ENCODE measurements at regions not wholly inside any gene's neighbourhood (a gene's known extent, or its start where the extent isn't known, plus 50 kb on each side); places are given as distances from the start of the nearest gene placed in this dataset.
A peak's percentile ranks its signal among the peaks of the same experiment; 100 is the strongest.

DNA sequence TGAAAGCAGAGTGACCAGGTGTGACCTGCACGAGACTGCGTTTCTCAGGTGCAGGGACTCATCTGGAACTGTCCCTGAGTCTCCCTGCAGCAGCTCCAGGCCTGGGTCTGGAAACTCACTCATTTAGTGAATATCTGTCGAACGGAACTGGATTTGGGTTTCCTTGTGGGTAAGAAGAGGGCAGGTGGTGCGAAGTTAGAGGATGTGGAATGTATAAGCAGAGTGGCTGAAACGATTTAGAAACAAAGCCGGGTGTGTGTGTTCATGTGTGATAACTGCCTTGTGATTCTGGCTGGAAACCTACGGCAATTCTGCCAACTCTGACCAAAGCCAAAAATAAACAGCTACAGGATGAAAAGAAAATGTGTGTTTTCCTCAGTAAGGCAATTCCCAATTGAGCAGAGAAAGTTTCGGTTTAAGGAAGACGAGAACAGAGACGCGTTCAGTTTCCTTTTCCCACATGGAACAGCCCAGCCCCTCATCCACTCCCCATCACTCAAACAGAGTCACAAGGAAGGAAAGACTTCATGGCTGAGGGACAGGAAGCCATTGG lies 130.3 kb downstream of the NSG2 start:
- no peaks in the 10 kb centered on the region for H3K9me3 ChIP-seq (ENCODE audit: low read length)
- no peak for DNase-seq
- no peak overlapping the region for H3K4me3 ChIP-seq (ENCODE audit: low read length)
- ChIA-PET POLR2A (no interaction called here), CTCF (no interaction called here)
- no peak overlapping the region for H3K27ac ChIP-seq (ENCODE audit: low read depth, low read length)
- peaks cover 1 to 7% (median 4%) of the 10 kb centered on the region in 5 donors for H3K9me3 Mint-ChIP-seq
- no peaks in the 10 kb centered on the region for H3K36me3 ChIP-seq (ENCODE audit: insufficient read depth, low read length)
- no peaks in the 10 kb centered on the region for H3K4me1 ChIP-seq (ENCODE audit: insufficient read depth, low read length)
- H3K27ac Mint-ChIP-seq: no peak overlapping the region
- H3K4me1 Mint-ChIP-seq: peaks cover 0 to 4% (median 0%) of the 10 kb centered on the region in 3 donors
- no peaks in the 10 kb centered on the region for H3K27me3 ChIP-seq (ENCODE audit: insufficient read depth, low read length, poor library complexity, severe bottlenecking)
- H3K27me3 Mint-ChIP-seq: peaks cover 11 to 15% of the 10 kb centered on the region in 2 donors
- no peak overlapping the region for H3K4me3 Mint-ChIP-seq
- H3K36me3 Mint-ChIP-seq: no peaks in the 10 kb centered on the region

DNA sequence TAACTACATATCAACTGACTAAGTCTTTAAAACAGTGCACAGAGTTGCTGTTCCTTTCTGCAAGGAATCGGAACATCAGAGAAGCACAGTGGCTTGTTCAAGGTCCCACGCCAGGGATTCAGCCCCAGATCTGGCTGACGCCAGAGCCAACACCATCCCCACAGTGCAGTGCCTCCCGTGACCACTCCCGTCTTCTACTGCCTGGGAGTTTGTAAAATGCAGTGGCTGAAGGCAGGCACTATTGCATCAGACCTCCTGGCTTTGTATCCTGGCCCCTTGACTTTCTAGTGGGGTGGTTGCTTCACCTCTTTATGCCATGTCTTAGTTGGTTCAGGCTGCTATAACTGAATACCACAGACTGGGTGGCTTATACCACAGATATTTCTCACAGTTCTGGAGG lies 131.0 kb downstream of the NSG2 start:
- no peak overlapping the region for H3K4me3 Mint-ChIP-seq
- H3K4me1 ChIP-seq (ENCODE audit: insufficient read depth, low read length): no peaks in the 10 kb centered on the region
- no peaks in the 10 kb centered on the region for H3K36me3 ChIP-seq (ENCODE audit: insufficient read depth, low read length)
- peaks cover 0 to 4% (median 0%) of the 10 kb centered on the region in 3 donors for H3K4me1 Mint-ChIP-seq
- H3K9me3 ChIP-seq (ENCODE audit: low read length): no peaks in the 10 kb centered on the region
- no peak overlapping the region for H3K27ac Mint-ChIP-seq
- CTCF ChIA-PET: no interaction called here
- H3K4me3 ChIP-seq (ENCODE audit: low read length): no peak overlapping the region
- peaks cover 0 to 7% (median 2%) of the 10 kb centered on the region in 5 donors for H3K9me3 Mint-ChIP-seq
- POLR2A ChIA-PET: no interaction called here
- no peaks in the 10 kb centered on the region for H3K27me3 ChIP-seq (ENCODE audit: insufficient read depth, low read length, poor library complexity, severe bottlenecking)
- peaks cover 14 to 21% of the 10 kb centered on the region in 2 donors for H3K27me3 Mint-ChIP-seq
- no peak for DNase-seq
- H3K36me3 Mint-ChIP-seq: no peaks in the 10 kb centered on the region
- H3K27ac ChIP-seq (ENCODE audit: low read depth, low read length): no peak overlapping the region

DNA sequence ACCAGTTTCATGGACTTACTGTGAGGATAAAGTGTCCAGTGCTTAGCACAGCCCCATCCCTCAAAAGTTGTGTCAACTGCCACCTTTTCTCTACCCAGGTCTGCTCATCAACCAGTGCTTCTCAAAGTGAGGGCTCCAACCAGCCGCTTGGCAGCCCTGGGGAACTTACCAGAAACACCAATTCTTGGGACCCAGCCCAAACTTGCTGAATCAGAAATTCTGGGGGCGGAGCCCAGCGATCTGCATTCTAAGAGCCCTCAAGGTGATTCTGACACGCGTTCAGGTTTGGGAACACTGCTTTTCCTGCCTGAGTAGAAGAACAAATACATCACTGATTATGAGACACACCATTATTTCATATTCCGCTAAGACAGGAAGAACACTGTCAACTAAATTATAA lies 132.0 kb downstream of the NSG2 start:
- H3K27ac Mint-ChIP-seq: no peak overlapping the region
- Histone ChIP-seq H3K9me3 (ENCODE audit: low read length) (no peaks in the 10 kb centered on the region), H3K4me3 (ENCODE audit: low read length) (no peak overlapping the region), H3K27me3 (ENCODE audit: insufficient read depth, low read length, poor library complexity, severe bottlenecking) (no peaks in the 10 kb centered on the region), H3K27ac (ENCODE audit: low read depth, low read length) (no peak overlapping the region), H3K4me1 (ENCODE audit: insufficient read depth, low read length) (no peaks in the 10 kb centered on the region), H3K36me3 (ENCODE audit: insufficient read depth, low read length) (no peaks in the 10 kb centered on the region)
- peaks cover 0 to 7% (median 2%) of the 10 kb centered on the region in 5 donors for H3K9me3 Mint-ChIP-seq
- H3K4me3 Mint-ChIP-seq: no peak overlapping the region
- H3K27me3 Mint-ChIP-seq: peaks cover 14 to 21% of the 10 kb centered on the region in 2 donors
- no peak for DNase-seq
- H3K36me3 Mint-ChIP-seq: no peaks in the 10 kb centered on the region
- H3K4me1 Mint-ChIP-seq: peaks cover 0 to 4% (median 0%) of the 10 kb centered on the region in 3 donors
- CTCF ChIA-PET: no interaction called here
- POLR2A ChIA-PET: no interaction called here

DNA sequence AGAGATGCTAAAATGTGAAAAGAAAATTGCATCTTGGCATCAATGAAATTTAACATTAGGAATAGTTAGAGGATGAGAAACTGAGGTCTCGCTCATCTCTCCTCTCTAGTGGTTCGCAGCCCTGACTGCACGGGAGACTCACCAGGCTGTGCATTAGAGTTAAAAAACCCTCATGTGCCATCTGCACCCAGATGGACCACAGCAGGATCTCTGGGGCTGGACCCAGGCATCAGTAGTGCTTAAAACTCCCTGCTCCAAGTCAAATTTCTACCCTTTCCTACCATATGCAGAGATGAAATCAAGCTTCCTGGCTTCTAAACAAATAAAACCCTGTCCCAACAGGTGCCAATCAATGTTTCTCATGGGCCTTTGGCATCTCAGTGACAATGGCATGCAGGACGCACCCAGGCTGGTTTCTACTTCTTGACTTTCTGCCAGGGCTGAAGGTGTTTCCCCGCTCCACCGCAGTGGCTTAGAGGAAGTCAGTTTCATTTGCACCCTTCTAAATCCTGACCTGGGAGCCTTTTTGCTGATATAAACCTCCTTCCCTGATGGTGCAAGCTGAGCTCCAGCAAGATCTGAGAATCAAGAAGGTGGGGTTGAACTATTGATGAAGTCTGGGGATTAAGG lies 132.6 kb downstream of the NSG2 start:
- Mint-ChIP-seq H3K27ac (no peak overlapping the region), H3K4me3 (no peak overlapping the region), H3K9me3 (peaks cover 0 to 7% (median 2%) of the 10 kb centered on the region in 5 donors), H3K4me1 (peaks cover 0 to 4% (median 0%) of the 10 kb centered on the region in 3 donors), H3K36me3 (no peaks in the 10 kb centered on the region), H3K27me3 (peaks cover 14 to 21% of the 10 kb centered on the region in 2 donors)
- Histone ChIP-seq H3K4me1 (ENCODE audit: insufficient read depth, low read length) (no peaks in the 10 kb centered on the region), H3K9me3 (ENCODE audit: low read length) (no peaks in the 10 kb centered on the region), H3K27me3 (ENCODE audit: insufficient read depth, low read length, poor library complexity, severe bottlenecking) (no peaks in the 10 kb centered on the region), H3K36me3 (ENCODE audit: insufficient read depth, low read length) (no peaks in the 10 kb centered on the region), H3K4me3 (ENCODE audit: low read length) (no peak overlapping the region), H3K27ac (ENCODE audit: low read depth, low read length) (no peak overlapping the region)
- no peak for DNase-seq
- ChIA-PET CTCF (no interaction called here), POLR2A (no interaction called here)

DNA sequence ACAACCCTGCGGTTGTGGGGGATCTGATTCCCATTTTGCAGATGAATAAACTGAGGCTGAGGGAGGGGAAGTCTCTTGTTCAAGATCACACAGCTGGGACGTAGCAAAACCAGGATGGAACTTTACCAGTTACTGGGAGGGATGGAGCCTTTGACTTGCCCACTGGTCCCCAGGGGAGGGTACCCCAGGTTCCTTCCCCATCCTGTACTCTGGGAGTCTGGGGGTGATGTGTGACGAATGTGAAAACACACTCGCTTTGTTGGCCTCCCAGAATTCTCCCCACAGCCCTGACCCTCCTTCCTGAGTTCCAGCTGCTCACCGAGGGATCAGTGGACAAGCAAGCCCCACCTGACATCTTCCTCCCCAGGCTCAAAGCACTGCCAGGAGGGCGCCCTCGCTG lies 135.1 kb downstream of the NSG2 start:
- peaks cover 0 to 1% (median 0%) of the 10 kb centered on the region in 3 donors for H3K4me1 Mint-ChIP-seq
- no peak overlapping the region for H3K27ac Mint-ChIP-seq

DNA sequence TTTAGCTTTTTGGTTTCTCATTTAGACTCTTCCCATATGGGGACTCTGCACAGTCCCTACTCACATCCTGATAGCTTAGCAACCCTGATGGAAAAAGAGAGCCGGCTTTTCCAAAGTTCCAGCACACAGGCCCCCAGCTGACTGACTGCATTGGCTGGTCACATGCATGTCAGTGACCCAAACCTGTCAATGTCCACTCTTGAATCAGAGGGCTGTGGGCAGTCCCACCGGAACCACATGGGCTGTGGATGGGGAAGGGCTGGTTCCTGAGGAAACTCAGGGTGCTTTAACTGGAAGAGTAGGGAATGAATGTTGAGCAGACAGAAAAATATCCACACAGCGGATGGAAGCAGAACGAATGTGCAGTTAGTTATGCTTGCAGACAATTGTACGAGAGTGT lies 136.6 kb downstream of the NSG2 start:
- Mint-ChIP-seq H3K9me3 (peaks cover 0 to 5% (median 4%) of the 10 kb centered on the region in 5 donors), H3K4me3 (no peak overlapping the region), H3K36me3 (no peaks in the 10 kb centered on the region), H3K27ac (peak overlapping the region in 1 of 8 donors; percentile 70), H3K27me3 (peaks cover 5 to 14% of the 10 kb centered on the region in 2 donors), H3K4me1 (no peaks in the 10 kb centered on the region)
- ChIA-PET CTCF (no interaction called here), POLR2A (no interaction called here)
- no peak for DNase-seq
- Histone ChIP-seq H3K4me3 (ENCODE audit: low read length) (no peak overlapping the region), H3K4me1 (ENCODE audit: insufficient read depth, low read length) (no peaks in the 10 kb centered on the region), H3K9me3 (ENCODE audit: low read length) (no peaks in the 10 kb centered on the region), H3K36me3 (ENCODE audit: insufficient read depth, low read length) (no peaks in the 10 kb centered on the region), H3K27ac (ENCODE audit: low read depth, low read length) (no peak overlapping the region), H3K27me3 (ENCODE audit: insufficient read depth, low read length, poor library complexity, severe bottlenecking) (no peaks in the 10 kb centered on the region)

More for the DNA sequence above, 135.1 kb downstream of the NSG2 start:
- H3K36me3 Mint-ChIP-seq: no peaks in the 10 kb centered on the region
- H3K9me3 Mint-ChIP-seq: peaks cover 0 to 7% (median 2%) of the 10 kb centered on the region in 5 donors
- no peak overlapping the region for H3K4me3 Mint-ChIP-seq
- peaks cover 8 to 15% of the 10 kb centered on the region in 2 donors for H3K27me3 Mint-ChIP-seq
- ChIA-PET POLR2A (no interaction called here), CTCF (no interaction called here)
- no peak for DNase-seq
- Histone ChIP-seq H3K36me3 (ENCODE audit: insufficient read depth, low read length) (no peaks in the 10 kb centered on the region), H3K27ac (ENCODE audit: low read depth, low read length) (no peak overlapping the region), H3K9me3 (ENCODE audit: low read length) (no peaks in the 10 kb centered on the region), H3K27me3 (ENCODE audit: insufficient read depth, low read length, poor library complexity, severe bottlenecking) (no peaks in the 10 kb centered on the region), H3K4me3 (ENCODE audit: low read length) (no peak overlapping the region), H3K4me1 (ENCODE audit: insufficient read depth, low read length) (no peaks in the 10 kb centered on the region)

DNA sequence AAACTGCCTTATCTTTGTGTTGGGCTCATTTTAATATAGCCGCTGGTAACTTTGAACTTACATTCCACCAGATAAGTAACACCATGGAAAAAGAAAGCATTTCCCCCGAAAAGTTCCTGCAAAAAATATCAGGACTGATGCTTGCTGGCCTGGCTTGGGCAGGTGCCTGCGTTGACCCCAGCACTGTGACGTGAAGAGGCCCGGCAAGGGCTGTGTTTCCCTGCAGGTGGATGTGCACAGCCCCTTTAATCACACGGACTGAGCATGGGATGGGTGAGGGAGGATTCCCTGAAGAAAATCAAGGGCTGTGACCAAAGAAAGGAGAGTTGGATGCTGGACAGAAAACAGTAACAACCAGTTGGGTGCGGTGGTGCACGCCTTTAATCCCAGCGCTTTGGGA lies 138.2 kb downstream of the NSG2 start:
- Histone ChIP-seq H3K9me3 (ENCODE audit: low read length) (no peaks in the 10 kb centered on the region), H3K27ac (ENCODE audit: low read depth, low read length) (no peak overlapping the region), H3K4me1 (ENCODE audit: insufficient read depth, low read length) (no peaks in the 10 kb centered on the region), H3K4me3 (ENCODE audit: low read length) (no peak overlapping the region), H3K36me3 (ENCODE audit: insufficient read depth, low read length) (no peaks in the 10 kb centered on the region), H3K27me3 (ENCODE audit: insufficient read depth, low read length, poor library complexity, severe bottlenecking) (no peaks in the 10 kb centered on the region)
- Mint-ChIP-seq H3K4me3 (no peak overlapping the region), H3K9me3 (peaks cover 0 to 4% (median 0%) of the 10 kb centered on the region in 5 donors), H3K27me3 (peaks cover 7 to 8% of the 10 kb centered on the region in 2 donors), H3K27ac (no peak overlapping the region), H3K4me1 (no peaks in the 10 kb centered on the region), H3K36me3 (no peaks in the 10 kb centered on the region)
- DNase-seq: no peak
- ChIA-PET POLR2A (no interaction called here), CTCF (no interaction called here)

DNA sequence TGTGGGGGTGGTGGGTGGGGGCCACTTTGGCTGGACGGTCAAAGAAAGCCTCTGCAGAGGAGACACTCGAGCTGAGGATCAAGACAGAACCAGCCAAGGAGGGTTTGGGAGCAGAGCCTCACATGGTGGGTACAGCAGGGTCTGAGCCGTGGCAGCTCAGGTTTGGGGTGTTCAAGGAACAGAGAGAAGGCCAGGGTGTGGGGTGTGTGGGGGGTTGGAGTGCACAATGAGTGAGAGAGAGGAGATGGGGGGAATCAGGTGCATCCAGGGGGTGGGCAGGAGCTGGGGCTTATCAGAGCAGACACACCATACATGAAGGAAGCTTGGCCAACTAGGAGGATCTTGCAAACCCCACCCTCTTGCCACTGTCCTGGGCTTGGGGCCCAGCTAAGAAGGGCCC lies 140.0 kb downstream of the NSG2 start:
- Histone ChIP-seq H3K27me3 (ENCODE audit: insufficient read depth, low read length, poor library complexity, severe bottlenecking) (no peaks in the 10 kb centered on the region), H3K4me1 (ENCODE audit: insufficient read depth, low read length) (no peaks in the 10 kb centered on the region), H3K27ac (ENCODE audit: low read depth, low read length) (no peak overlapping the region), H3K9me3 (ENCODE audit: low read length) (no peaks in the 10 kb centered on the region), H3K36me3 (ENCODE audit: insufficient read depth, low read length) (no peaks in the 10 kb centered on the region), H3K4me3 (ENCODE audit: low read length) (no peak overlapping the region)
- POLR2A ChIA-PET: no interaction called here
- Mint-ChIP-seq H3K4me1 (no peaks in the 10 kb centered on the region), H3K27me3 (peaks cover 7 to 10% of the 10 kb centered on the region in 2 donors), H3K9me3 (peaks cover 0 to 4% (median 0%) of the 10 kb centered on the region in 5 donors), H3K27ac (no peak overlapping the region), H3K36me3 (no peaks in the 10 kb centered on the region), H3K4me3 (no peak overlapping the region)
- CTCF ChIA-PET: no interaction called here
- DNase-seq: no peak
